ENCODE measurements at regions not wholly inside any gene's neighbourhood (a gene's known extent, or its start where the extent isn't known, plus 50 kb on each side); places are given as distances from the start of the nearest gene placed in this dataset.

- TF ChIP-seq PAXIP1 (CRISPR knock-in tag; conservative IDR thresholded peaks at IDR 0.05): no peak
Observed at GRCh38 chr3:5295191-5295690, 107.7 kb downstream of the EDEM1 start (continued).

- Histone ChIP-seq H3K27me3 (ENCODE audit: control insufficient read depth in 1 of 2, insufficient read depth in 2 of 2, low read length in 2 of 2) (0 out of 5 replicates have a peak, but pooled peaks cover 0 to 3% of the 10 kb centered on the region in 2 experiments), H3K4me1 (ENCODE audit: insufficient read depth, low read length) (no peaks in the 10 kb centered on the region), H3K27ac (ENCODE audit: extremely low read length, insufficient read depth, low read length) (no peak overlapping the region), H3K9ac (ENCODE audit: insufficient read depth, low read depth, low read length) (no peak overlapping the region), H3K9me3 (ENCODE audit: low read length) (no peaks in the 10 kb centered on the region), H3K4me3 (replicated peaks in 1 of 3; ENCODE audit: insufficient read depth in 1 of 3, low read depth in 2 of 3, low read length in 3 of 3) (no peak overlapping the region), H3K79me2 (ENCODE audit: insufficient read depth, low read length) (no peaks in the 10 kb centered on the region), H4K20me1 (ENCODE audit: insufficient read depth, low read length) (no peaks in the 10 kb centered on the region), H3K36me3 (replicated peaks in 1 of 2; ENCODE audit: control insufficient read depth in 1 of 2, insufficient read depth in 2 of 2, low read length in 2 of 2) (no peaks in the 10 kb centered on the region), H2AFZ (ENCODE audit: low read length) (no peak overlapping the region), H3K4me2 (ENCODE audit: low read depth, low read length) (no peak overlapping the region)
- in situ Hi-C loops (cut with HindIII; ENCODE audit: extremely low pct_ligation_motif_present, low pct_unique_long_range_greater_than_20kb) (no loop called here), intact Hi-C loops (cut with micrococcal nuclease; ENCODE audit: unreplicated experiment) (no loop called here)
- BruUV-seq (replicated peaks): no TSS peak
- WGBS (ENCODE audit: low lambda C conversion rate): 69% methylated on average over 2 of the region's 2 CpGs
- ATAC-seq: no peak
- ChIA-PET CTCF (ENCODE audit: low intra/inter-chr PET ratio, low total read pairs) (no interaction called here), POLR2A (no interaction called here)
- TF ChIP-seq CHD4 (IDR thresholded peaks at IDR 0.05; ENCODE audit: borderline replicate concordance, low read length) (no peak), NFRKB (IDR thresholded peaks at IDR 0.05) (no peak), ZNF451 (CRISPR knock-in tag; IDR thresholded peaks at IDR 0.05) (no peak), TCF7L2 (IDR thresholded peaks at IDR 0.05; ENCODE audit: low read depth, low read length) (no peak), ELF4 (CRISPR knock-in tag; IDR thresholded peaks at IDR 0.05; ENCODE audit: borderline replicate concordance) (no peak), THRA (CRISPR knock-in tag; IDR thresholded peaks at IDR 0.05; ENCODE audit: borderline replicate concordance) (no peak), ATF2 (CRISPR knock-in tag; IDR thresholded peaks at IDR 0.05) (no peak)
- no peak for FAIRE-seq
- DNase-seq (ENCODE audit: low spot score): no peak
Observed at GRCh38 chr3:5296362-5296761, 108.9 kb downstream of the EDEM1 start.
